Suppressor macrophage treated with lipopolysaccharide for 1 hour (primary cell): ENCODE measurements at regions not wholly inside any gene's neighbourhood (a gene's known extent, or its start where the extent isn't known, plus 50 kb on each side); places are given as distances from the start of the nearest gene placed in this dataset.
A peak's percentile ranks its signal among the peaks of the same experiment; 100 is the strongest.

ENCODE experiments used
- DNase-seq, 3 donors: peaks; one replicate each; pipeline ENCODE4 v3.0.0-alpha.2; 2020 to 2022

DNA sequence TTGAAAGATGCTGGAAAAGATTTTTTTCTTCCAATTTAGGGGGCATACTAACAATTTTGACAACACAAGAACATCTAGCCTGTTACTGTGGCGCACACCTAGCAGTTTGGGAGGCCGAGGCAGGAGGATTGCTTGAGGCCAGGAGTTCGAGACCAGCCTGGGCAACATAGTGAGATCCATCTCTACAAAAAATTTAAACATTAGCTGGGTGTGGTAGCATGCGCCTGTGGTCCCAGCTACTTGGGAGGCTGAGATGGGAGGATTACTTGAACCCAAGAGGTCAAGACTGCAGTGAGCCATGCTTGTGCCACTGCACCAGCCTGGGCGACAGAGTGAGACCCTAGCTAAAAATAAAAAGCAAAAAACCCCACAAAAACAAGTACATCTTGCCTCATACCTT lies 168.8 kb downstream of the TANC2 start:
- no peak for DNase-seq

DNA sequence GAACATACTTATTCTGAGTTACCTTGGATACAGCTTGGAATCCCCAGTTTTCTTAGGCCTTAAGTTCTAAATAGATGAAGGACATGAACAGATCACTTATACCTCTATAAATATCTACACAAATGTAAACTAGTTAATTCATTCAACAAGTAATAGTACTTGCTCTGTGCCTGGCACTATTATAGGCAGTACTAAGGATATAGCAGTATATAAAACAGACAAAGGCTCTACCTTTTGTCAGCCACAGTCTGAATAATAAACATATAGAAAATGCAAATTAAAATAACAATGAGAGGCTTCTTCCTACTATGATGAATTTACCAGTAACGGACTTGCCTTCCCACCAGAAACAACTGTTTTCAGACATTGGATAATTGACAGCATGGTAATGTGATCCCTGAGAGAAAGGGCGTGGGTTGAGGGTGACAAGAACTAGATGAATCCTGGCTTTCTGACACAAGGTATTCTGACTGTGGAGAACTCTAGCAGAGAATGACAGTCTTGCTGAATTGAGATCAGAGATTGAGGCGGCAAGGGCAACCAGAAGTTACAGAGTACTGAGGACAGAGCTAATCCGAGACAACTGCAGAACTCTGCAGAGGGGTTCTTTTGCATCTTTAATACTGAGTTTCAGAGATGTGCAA lies 170.5 kb downstream of the TANC2 start:
- no peak for DNase-seq

DNA sequence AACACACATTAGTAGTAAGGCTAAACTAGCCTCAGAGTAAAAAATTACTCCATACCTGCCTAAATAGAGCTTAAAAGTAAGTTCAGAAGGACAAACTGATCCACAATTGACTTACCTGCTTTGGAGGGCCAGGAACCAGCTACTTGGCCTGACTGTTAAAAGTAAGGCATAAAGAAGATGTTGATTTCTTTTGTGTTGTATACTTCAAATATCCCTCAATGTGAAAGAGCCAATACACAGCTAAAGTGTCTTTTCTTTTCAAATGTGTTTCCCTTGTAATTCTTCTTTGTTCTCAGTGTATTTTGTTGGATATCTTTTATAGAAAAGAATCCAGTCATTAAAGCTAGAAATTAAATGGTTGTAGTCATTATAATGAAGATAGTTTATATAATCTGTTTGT lies 171.1 kb downstream of the TANC2 start:
- no peak for DNase-seq

DNA sequence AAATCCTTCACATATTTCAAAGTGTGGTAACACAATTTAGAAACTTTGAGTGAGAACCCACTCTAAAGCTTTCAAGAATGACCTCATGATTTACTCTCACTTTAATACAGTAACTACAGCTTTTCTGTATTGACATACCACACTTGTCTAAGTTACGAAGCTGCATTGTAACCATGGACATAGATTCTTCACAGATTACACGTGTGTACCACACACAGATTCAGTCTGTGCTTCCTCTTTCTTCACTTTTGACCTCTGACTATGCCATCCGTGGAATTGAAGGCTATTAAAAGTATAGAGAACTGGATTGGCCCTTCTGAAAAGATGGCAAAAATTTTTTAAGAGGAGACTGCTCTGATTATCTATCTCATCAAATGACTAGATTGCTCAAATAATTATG lies 172.7 kb downstream of the TANC2 start:
- peak; percentile 17 to 33 (median 33) for DNase-seq

DNA sequence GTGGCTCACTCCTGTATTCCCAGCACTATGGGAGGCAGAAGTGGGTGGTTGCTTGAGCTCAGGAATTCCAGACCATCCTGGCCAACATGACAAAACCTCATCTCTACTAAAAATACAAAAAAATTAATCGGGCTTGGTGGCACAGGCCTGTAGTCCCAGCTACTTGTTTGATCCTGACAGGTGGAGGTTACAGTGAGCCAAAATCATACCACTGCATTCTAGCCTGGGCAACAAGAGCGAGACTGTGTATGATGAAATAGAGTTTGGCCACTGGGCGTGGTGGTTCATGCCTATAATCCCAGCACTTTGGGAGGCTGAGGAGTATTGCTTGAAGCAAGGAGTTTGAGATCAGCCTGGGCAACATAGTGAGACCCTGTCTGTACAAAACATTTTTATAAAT lies 173.3 kb downstream of the TANC2 start:
- DNase-seq = no peak

DNA sequence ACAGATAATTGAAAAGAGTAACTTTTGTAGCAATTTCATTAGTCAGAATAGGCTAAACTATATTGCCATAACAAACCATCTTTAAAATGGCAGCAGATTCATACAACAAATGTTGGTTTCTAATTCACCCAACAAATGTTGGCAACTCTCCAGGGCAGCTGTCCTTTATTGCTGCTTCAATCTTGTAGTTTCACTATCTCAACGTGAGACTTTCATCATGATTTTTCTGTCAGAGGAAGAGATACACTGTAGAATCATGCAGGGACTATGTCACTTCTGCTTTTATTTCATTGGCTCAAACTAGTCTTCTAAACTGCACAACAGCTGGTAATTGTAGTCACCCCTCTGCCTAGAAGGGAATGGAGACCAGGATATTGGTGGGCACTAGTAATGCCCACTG lies 174.2 kb downstream of the TANC2 start:
- DNase-seq = peak; percentile 88 to 93 (median 90)

DNA sequence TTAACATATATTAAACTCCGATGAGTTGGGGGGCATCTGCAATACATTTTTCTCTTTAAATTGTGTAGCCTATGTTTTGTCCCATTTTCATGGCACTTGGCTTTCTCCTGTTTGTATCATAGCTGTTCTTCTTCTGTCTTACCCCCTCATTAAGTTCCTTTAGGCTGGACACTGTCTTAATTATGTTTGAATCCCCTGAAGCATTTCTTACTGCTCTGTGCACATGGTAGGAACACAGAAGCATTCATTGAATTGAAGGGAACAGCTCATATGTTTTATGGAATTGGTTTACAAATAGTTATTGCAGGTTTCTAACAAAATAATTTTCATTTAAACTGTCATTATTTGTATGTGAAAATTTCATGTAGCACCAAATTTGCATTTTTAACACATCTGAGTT lies 176.8 kb downstream of the TANC2 start:
- DNase-seq = no peak

DNA sequence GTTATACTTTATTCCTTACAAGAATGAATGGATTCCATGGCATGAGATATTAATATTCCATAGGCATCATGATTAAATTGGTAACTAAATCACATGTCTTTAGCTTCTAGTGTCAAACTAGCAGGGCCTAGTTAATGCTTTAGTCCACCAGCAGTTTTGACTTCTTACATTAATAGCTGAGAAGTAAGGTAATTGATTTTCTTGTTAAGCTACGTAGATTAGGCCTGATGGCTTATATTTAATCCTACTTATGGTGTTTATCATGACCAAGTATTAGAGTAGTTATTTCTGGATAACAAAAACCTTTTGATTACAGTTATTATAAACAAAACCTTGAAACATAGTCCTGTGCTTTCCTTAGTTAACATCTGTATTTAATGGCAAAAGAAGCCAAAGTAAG lies 184.5 kb downstream of the TANC2 start:
- no peak for DNase-seq

DNA sequence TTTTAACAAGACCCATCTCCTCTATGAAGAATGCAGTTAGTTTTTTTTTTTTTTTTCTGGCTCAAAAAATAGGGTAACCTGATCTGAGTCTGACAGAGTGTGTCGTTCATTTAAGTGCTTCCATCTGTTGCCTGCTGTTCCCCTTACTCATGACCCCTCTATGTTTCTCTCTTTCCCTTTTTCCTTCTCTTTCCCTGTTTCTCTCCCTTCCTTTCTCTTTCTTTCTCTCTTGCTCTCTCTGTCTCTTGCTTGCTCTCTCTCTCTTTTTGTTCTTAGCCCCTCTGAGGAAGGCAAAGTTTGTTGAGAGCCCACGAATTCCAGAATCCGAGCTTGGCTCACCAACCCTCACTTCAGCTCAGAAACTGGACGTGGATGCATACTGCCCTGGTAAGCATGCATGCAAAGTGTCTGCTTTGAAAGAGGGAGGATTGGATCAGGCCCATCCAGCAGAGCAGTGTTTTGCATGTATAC lies 185.0 kb downstream of the TANC2 start:
- no peak for DNase-seq

DNA sequence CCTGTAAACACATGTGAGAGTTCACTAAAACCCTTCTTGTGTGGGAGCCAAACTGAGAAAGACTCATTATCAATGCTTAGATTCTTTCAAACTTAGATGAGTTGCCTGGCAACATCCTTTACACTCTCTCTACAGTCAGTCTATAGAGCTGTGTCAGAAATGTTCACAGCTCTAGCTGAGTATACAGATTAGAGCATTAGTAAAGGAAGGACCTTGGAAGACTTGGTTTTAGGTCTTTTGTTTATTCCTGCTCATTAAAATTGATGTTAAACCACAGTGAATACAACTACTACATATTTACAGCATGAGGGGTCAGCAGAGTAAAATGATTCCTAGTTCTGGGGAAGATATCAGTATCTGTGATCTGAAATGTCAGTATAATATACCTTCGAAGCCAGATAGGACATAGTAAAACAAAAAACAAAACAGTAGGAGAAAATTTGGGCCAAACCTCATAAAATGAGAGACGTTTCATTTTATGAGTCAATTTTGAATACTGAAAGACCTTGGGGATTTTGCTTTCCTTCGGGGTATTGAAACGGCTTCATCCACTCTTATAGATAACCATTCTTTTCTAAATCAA lies 186.0 kb downstream of the TANC2 start:
- no peak for DNase-seq

DNA sequence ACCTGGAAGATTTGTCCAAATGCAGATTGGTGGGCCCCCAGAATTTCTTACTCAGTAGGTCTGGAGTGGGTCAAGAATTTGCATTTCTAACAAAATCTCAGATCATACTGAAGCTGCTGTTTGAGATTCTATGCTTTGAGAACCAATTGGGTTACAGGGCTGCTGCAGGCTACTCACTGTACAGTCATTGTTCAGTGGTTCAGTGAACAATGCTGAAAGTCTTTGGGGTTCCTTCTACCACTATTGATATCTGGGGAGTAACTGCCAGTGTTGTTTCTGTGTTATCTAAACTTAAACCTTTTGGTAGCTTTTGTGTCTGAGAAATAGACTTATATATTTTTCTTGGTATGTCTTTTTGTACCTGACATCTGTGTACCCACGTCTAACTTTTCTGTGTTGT lies 187.5 kb downstream of the TANC2 start:
- DNase-seq = no peak

DNA sequence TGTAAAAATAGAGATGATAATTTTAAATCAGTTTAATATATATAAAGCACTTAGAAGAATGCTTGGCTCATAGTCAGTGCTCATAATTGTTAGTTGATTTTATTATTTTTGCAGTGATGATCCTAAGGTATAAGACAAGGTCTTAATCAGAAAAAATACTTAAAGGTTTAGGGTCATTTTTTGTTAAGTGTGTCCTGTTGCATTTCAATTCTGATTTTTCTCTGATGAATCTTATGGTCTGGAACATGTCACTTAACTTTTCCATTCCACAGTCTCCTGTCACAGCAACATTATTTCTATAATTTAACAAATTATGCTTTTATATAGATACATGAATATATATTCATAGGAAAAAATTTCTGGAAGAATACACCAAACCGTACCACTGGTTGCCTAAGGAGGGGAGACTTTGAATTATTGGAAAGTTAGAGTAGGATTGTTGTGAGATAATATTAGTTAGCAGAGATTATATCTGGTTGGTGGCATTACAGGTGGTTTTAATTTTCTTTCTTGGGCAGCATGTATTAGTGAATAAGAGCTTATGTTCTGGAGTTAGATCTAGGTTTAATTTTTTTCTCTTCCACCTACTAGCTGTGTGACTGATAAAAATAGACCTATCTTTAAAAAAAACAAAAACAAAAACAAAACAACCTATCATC lies 188.7 kb downstream of the TANC2 start:
- DNase-seq = no peak

DNA sequence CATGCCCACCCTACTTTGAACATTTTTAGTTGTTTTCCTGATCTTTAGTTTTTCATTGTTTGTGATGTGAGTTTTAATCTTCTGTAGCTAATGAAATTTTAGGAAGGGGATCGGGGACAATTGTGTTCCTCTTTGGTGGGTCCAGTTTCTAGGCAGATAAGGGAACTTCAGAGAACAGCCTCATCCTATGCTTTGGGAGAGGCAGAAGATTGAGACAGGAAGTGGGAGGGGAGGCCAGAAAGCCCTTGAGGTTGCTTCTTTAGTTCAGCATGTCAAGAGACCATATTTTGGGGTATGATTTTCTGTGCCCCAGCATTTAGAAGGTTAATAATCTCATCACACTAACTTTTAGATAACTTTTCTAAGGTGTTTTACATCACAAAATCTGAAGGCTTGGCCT lies 191.0 kb downstream of the TANC2 start:
- DNase-seq = peak; percentile 20 to 33 (median 23)

DNA sequence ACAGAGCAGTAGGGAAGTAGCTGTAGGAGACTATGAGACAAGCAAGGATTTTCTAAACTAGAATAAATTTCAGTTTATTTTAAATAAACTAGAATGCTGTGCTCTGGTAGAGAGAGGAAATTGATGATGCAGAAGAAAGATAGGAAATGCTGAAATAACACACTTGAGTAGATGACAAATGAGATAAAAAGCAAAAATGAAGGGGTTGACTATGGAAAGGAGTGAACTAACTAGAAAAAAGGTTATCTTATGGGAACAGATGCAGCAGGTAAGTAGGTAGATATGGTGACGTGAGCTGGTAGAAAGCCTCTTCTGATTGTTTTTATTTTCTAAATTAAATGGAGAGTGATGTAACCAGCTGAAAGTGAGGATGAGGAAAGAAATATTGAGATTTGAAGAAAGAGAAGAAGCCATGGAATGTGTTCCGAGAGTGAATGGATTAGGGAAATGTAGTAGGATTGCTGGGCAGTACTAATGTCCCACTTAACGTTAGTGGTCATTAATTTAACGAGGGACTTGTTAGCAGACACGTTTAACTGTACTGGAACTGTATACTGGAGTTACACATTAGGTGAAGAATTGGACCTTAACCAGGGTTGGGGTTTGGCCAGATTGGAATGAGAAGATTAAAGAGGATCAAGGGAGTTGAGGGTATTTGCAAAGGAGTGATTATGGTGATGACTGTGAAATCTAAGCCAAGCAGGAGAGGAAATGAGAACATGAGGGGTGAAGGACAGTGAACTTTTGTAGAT lies 196.5 kb downstream of the TANC2 start:
- no peak for DNase-seq

DNA sequence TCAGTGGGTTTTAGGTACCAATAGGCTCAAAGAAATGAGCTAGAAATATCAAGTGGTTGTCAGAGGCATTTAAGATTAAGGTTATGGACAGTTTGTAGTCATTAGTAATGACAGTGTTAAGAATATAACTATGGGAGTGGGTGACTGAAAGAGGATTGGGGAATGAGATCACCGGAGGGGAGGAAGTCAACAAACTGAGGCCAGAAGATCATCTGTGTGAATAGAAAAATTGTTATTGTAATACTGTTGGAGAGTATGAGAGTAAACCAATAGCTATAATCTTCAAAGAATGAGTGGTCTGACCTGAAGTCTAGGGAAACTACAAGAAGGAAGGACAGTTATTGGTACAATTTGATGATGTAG lies 197.1 kb downstream of the TANC2 start:
- no peak for DNase-seq

DNA sequence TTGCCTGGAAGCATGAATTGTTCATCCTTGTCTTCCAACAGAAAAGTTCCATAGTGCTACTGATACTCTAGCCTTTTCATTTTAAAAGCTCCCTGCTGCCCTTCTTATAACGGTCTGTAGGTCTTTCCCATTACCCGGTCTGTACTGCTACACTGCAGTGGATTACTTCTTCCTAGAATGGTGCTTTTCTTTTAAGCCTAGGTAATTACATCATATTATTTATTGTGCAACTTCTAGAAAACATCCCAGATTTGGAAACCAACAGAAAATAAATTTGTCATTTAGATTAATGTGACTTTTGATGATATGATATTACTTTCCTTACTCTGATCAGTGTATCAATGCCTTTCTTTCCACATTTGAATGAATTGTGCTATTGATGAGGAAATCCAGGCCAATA lies 199.4 kb downstream of the TANC2 start:
- peak; percentile 19 to 67 (median 62) for DNase-seq

DNA sequence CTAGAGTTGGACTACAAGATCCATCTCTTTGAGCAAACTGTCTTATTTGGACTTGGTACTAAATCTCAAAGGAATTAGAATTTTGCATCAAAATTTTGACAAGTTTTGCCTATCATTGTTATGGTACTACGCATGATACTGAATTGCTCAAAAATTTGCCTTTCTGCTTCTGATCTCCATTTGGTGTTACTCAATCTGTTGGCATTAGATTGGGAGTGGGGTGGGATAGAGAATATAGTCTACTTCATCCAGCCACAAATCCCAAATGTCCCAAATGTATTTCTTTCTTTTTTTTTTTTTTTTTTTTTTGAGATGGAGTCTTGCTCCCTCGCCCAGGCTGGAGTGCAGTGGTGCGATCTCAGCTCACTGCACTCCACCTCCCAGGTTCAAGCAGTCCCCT lies 204.8 kb downstream of the TANC2 start:
- no peak for DNase-seq

DNA sequence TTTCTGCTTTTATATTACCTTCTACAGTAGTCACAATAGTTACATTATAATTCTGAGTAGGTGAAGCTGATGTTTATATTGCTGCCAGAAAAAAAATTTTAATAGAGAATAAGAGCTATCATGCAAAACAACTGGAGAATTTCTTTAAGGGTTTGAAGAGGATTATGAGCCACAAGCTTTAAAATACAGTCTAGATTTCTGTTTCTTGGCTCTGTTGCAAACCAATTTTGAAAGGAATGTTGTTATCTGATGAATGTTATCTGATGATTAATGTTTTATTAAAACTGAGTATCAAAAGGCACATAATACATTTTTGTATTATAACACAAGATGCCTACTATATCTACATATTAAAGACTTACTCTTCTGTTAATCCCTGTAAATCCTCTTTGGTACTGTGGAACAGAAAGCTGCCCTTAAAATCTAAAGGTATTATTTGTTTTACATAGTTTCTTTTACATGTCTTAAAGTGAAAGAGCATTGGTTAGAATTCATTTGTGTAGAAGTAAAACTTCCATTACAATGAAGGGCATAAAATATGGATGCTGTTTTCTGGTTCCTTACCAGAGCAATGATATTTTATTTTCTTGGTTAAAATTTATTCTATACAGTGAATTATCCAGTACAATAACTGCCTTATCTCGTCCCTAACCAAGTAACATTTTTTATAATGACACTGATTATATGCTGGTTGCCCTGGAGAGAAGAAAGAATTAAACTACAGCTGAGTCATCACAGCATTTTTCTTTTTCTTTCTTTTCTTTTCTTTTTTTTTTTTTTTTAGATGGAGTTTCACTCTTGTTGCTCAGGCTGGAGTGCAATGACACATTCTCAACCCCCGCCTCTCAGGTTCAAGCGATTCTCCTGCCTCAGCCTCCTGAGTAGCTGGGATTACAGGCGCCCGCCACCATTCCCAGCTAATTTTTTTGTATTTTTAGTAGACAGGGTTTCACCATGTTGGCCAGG lies 205.7 kb downstream of the TANC2 start:
- no peak for DNase-seq

DNA sequence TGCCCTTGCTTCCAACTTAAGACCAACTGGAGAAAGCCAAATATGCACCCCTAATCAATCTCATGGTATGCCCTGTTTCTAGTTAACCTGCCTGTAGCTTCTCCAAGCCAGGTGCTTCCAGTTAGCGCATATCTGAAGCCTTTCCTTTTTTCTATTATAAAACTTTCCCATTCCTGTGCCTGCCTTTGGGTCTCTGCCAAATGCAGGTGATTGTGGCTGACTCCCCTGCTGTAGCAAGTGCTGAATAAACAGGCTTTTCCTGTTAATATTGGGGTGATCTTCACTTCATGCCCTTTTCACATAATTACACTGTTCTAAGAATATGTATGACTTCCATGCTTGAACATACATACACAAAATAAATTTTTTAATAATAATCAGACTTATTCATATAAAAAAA lies 207.4 kb downstream of the TANC2 start:
- no peak for DNase-seq

DNA sequence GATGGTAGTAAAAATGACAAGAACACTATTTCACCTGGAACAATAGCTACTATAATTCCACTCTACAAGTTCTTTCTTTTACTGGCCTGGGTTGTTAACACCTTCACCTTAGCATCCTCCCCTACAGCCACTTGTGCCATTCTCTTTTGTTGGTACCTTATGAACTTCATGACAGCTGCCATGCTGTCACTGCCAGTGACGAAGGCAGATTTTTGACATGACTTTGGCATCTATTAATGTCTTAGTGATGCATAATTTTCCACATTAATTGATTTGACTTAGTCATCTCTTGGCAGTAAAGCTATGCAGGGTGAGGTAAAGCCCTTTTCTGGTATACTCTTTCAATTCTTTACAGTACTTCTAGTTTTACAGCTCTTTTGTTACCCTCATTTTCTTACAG lies 207.9 kb downstream of the TANC2 start:
- no peak for DNase-seq

DNA sequence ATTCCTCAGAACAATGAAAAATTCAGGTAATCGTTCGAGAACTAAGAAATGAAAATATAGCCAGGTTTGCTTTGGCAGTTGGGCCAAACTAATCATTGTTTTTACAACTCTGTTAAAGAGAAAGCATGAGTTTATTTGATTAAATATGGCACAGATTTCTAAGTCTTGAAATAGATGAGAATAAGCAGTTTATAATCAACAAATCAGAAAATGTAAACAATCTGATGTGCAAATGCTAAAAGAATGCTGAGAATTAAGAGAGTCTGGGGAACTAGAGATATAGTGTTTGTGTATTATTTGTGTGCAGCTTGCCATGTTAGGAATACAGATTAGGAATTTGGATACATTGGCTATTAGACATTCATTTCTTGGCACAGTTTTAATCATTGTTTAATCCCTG lies 212.5 kb downstream of the TANC2 start:
- DNase-seq = no peak

DNA sequence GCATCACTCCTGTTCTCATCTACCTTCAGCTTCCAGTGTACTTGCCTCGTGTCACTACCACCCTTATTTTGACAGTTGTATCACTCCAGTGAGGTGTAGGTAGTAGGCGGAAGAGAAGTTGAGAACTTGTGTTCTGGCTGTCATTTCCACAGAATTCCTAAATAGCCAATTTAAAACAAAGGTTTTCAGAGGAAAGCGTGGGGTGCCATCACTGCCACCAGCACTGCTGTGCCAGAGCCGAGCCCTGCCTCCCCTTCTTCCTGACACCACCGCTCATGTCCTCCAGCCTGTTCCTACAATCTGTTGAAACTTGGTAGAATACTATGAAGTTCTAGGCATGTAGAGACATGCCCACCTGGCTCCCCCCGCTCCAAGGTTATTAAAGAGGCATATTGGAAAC lies 215.8 kb downstream of the TANC2 start:
- DNase-seq = no peak

DNA sequence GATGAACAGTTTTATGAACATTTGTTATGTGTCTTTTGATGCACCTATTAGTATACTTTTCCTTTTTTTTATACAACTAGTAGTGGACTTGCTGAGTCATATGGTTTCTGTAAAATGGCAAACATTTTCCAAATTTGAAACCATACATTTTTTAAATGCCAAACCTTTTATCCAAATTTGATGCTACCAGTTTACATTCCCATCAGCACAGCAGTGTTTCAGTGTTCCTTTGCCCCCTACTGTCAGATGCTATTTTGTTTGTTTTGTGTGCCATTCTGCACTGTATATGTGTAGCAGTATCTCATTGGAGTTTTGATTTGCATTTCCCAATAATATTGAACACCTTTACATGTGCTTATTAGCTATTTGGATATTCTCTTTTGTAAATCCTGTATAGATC lies 219.4 kb downstream of the TANC2 start:
- DNase-seq = no peak
